Muscle of leg (tissue), 3 donors: ENCODE measurements at regions not wholly inside any gene's neighbourhood (a gene's known extent, or its start where the extent isn't known, plus 50 kb on each side); places are given as distances from the start of the nearest gene placed in this dataset.

Source experiments
- DNase-seq: peaks from one replicate; pipeline ENCODE4 v3.0.0; 2013
- H3K27ac ChIP-seq: one replicate; pipeline ENCODE4 v1.5.1; 2013; ENCODE audit warnings: mild to moderate bottlenecking, low read length, control low read depth
- H3K27me3 ChIP-seq: one replicate; pipeline ENCODE4 v1.6.1; 2013; ENCODE audit warnings: low read length; ENCODE audit not compliant: control insufficient read depth, insufficient read depth
- H3K36me3 ChIP-seq: one replicate; pipeline ENCODE4 v1.6.1; 2013; ENCODE audit warnings: low read length; ENCODE audit not compliant: control insufficient read depth, insufficient read depth
- H3K4me1 ChIP-seq: one replicate; pipeline ENCODE4 v1.6.1; 2013; ENCODE audit warnings: low read length; ENCODE audit not compliant: control insufficient read depth, insufficient read depth
- H3K4me3 ChIP-seq: one replicate; pipeline ENCODE4 v1.5.1; 2013; ENCODE audit warnings: low read length, control low read depth
- H3K9me3 ChIP-seq: replicated peaks from 2 replicates; pipeline ENCODE4 v1.6.1; 2013; ENCODE audit warnings: low read depth, low read length; ENCODE audit not compliant: control insufficient read depth
- WGBS: methylation state at CpG from one replicate; pipeline ENCODE4 v1.1.5; 2013; ENCODE audit warnings: missing lambda C conversion rate; ENCODE audit not compliant: insufficient coverage; 5-methylcytosine and 5-hydroxymethylcytosine counted together

DNA sequence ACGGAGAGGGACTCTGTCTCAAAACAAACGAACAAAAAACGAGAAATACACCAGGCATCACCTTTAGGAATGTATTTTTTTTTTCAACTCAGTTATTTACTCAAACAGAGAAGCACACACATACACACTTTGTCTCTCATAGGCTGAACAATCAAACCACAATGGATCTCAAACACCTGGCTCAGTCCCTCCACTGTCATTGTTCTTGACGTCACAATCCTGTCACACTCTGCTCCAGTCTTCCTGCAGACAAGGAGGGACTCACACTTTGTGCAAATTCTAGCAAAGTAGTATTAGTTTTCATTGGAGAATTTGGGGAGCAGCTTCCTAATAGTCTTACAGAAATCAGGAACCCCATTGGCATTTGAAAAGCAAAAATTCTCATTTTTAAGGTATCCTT lies 727.8 kb downstream of the BCL11B start:
- H3K4me1 ChIP-seq = no peaks in the 10 kb centered on the region
- H3K27me3 ChIP-seq = no peaks in the 10 kb centered on the region
- H3K36me3 ChIP-seq = no peaks in the 10 kb centered on the region
- 67% methylated on average over 2 of the region's 4 CpGs for WGBS
- H3K9me3 ChIP-seq = no peaks in the 10 kb centered on the region
- no peak overlapping the region for H3K4me3 ChIP-seq
- no peak overlapping the region for H3K27ac ChIP-seq
- DNase-seq = no peak

GRCh38 chr14:98545181-98545580 lies 726.8 kb downstream of the BCL11B start:
- H3K27me3 ChIP-seq = no peaks in the 10 kb centered on the region
- no peaks in the 10 kb centered on the region for H3K9me3 ChIP-seq
- no peak overlapping the region for H3K4me3 ChIP-seq
- H3K36me3 ChIP-seq = no peaks in the 10 kb centered on the region
- DNase-seq = no peak
- H3K27ac ChIP-seq = no peak overlapping the region
- no peaks in the 10 kb centered on the region for H3K4me1 ChIP-seq

- no peak for DNase-seq
- Histone ChIP-seq H3K36me3 (no peaks in the 10 kb centered on the region), H3K4me1 (no peaks in the 10 kb centered on the region), H3K27ac (no peak overlapping the region), H3K27me3 (no peaks in the 10 kb centered on the region), H3K4me3 (no peak overlapping the region), H3K9me3 (no peaks in the 10 kb centered on the region)
- 30% methylated on average over 2 of the region's 6 CpGs for WGBS
Observed at GRCh38 chr14:98548071-98548686, 723.8 kb downstream of the BCL11B start.

- Histone ChIP-seq H3K9me3 (no peaks in the 10 kb centered on the region), H3K27me3 (no peaks in the 10 kb centered on the region), H3K4me1 (no peaks in the 10 kb centered on the region), H3K4me3 (no peak overlapping the region), H3K36me3 (no peaks in the 10 kb centered on the region), H3K27ac (no peak overlapping the region)
- DNase-seq = no peak
- 91% methylated on average over 1 of the region's 5 CpGs for WGBS
Observed at GRCh38 chr14:98551028-98551427, 721.0 kb downstream of the BCL11B start.

- no peak overlapping the region for H3K4me3 ChIP-seq
- no peak for DNase-seq
- no peak overlapping the region for H3K27ac ChIP-seq
- no peaks in the 10 kb centered on the region for H3K36me3 ChIP-seq
- no peaks in the 10 kb centered on the region for H3K27me3 ChIP-seq
- no peaks in the 10 kb centered on the region for H3K4me1 ChIP-seq
- no peaks in the 10 kb centered on the region for H3K9me3 ChIP-seq
- WGBS = no CpG with 5 or more reads among the region's 1 CpG
Observed at GRCh38 chr14:98555440-98555839, 716.6 kb downstream of the BCL11B start.

DNA sequence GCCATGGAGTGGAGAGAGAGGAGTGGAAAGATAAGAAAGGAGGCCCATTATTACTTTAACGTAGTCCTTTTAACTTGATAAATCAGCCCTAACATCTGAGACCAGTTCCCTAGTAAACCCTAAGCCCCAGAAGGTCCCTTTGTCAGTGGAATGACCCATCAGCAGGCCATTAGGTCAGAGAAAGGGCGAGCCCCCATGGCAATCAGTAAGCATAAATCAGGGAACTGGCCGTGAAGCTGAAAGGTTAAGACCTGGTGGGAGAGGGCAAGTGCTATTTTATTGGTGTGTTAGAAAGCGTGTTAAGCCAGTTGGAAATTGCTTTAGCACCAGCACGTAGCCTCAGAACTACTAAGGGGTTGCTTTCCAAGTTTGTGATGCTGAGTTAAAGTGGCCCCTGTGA lies 708.0 kb downstream of the BCL11B start:
- Histone ChIP-seq H3K27ac (no peak overlapping the region), H3K9me3 (no peaks in the 10 kb centered on the region), H3K27me3 (no peaks in the 10 kb centered on the region), H3K4me3 (no peak overlapping the region), H3K4me1 (no peaks in the 10 kb centered on the region), H3K36me3 (no peaks in the 10 kb centered on the region)
- no peak for DNase-seq
- WGBS = 26% methylated on average over 4 of the region's 5 CpGs

GRCh38 chr14:98564541-98564940 lies 707.5 kb downstream of the BCL11B start:
- Histone ChIP-seq H3K27ac (no peak overlapping the region), H3K9me3 (no peaks in the 10 kb centered on the region), H3K36me3 (no peaks in the 10 kb centered on the region), H3K4me3 (no peak overlapping the region), H3K27me3 (no peaks in the 10 kb centered on the region), H3K4me1 (no peaks in the 10 kb centered on the region)
- no peak for DNase-seq

- Histone ChIP-seq H3K36me3 (no peaks in the 10 kb centered on the region), H3K27ac (no peak overlapping the region), H3K4me3 (no peak overlapping the region), H3K9me3 (no peaks in the 10 kb centered on the region), H3K4me1 (no peaks in the 10 kb centered on the region), H3K27me3 (no peaks in the 10 kb centered on the region)
- no CpG with 5 or more reads among the region's 2 CpGs for WGBS
- DNase-seq = no peak
Observed at GRCh38 chr14:98571104-98571503, 700.9 kb downstream of the BCL11B start.

DNA sequence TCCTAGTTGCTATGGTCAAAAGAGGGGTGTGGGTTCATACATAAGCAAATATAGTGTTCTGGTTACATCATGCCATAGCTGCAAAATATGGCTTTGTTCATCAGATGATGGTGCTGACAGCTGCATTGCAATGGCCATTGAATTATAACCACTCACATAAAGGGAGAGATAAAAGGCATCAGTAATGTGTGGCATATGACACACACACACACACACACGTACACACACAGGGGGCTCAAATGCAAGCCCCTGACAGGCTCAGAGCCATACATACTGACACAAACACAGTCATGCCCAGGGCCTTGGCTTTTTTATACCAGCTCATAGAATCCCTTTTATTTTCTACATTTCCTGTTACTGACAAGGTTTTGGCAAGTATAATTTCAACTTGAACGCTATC lies 698.9 kb downstream of the BCL11B start:
- no CpG with 5 or more reads among the region's 2 CpGs for WGBS
- no peak overlapping the region for H3K27ac ChIP-seq
- H3K27me3 ChIP-seq = no peaks in the 10 kb centered on the region
- no peaks in the 10 kb centered on the region for H3K9me3 ChIP-seq
- peak; percentile 7 for DNase-seq
- no peaks in the 10 kb centered on the region for H3K4me1 ChIP-seq
- no peaks in the 10 kb centered on the region for H3K36me3 ChIP-seq
- no peak overlapping the region for H3K4me3 ChIP-seq

DNA sequence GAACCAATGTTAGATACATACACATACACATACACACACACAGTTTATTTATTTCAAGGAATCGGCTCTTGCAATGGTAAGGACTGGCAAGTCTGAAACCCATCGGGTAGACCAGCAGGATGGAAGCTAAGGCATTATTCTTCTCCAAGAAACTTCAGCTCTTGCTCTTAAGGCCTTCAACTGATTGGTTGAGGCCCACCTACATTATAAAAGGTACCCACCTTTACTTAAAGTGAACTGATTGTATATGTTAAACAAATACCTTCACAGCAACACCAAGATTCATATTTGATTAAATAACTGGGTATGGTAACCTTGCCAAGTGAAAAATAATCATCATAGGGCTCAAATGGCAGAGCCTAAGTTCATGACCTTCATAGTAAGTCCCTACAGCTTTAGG lies 695.5 kb downstream of the BCL11B start:
- Histone ChIP-seq H3K4me3 (no peak overlapping the region), H3K36me3 (no peaks in the 10 kb centered on the region), H3K9me3 (no peaks in the 10 kb centered on the region), H3K27me3 (no peaks in the 10 kb centered on the region), H3K27ac (no peak overlapping the region), H3K4me1 (no peaks in the 10 kb centered on the region)
- DNase-seq = no peak
- 100% methylated on average over 1 of the region's 2 CpGs for WGBS

DNA sequence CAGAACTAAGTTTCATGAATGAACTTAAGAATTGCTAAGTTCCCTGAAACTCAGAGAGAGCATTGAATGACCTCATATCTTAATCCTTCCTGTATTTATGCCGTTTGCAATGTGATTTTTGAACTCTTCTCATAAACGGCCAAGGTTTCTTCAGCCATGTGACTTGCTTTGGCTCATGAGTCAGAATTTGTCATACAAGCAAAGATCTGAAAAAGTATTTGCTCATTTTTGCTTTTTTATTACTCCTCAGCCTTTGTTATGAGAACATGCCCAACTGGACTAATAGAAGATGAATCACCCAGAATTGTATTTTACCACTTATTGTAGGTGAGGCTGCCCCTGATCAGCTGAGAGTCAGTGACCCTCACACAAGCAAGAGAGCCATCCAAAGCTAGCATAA lies 693.8 kb downstream of the BCL11B start:
- H3K27ac ChIP-seq = no peak overlapping the region
- DNase-seq = no peak
- H3K9me3 ChIP-seq = no peaks in the 10 kb centered on the region
- H3K4me1 ChIP-seq = no peaks in the 10 kb centered on the region
- H3K36me3 ChIP-seq = no peaks in the 10 kb centered on the region
- peaks cover 3% of the 10 kb centered on the region for H3K27me3 ChIP-seq
- WGBS = 50% methylated on average over 2 of the region's 2 CpGs
- H3K4me3 ChIP-seq = no peak overlapping the region
